Stimulated activated effector memory CD8-positive, alpha-beta T cell treated with anti-CD3 and anti-CD28 coated beads, Interleukin-12 subunit alpha, Interleukin-12 subunit beta, amount 100 ng/mL, for 72 hours (primary cell): ENCODE measurements at regions not wholly inside any gene's neighbourhood (a gene's known extent, or its start where the extent isn't known, plus 50 kb on each side); places are given as distances from the start of the nearest gene placed in this dataset.

Experiments used
- ATAC-seq: fragments of 150-1000 bp; cut with Tn5 transposase; 2 replicates; pipeline ENCODE4 v1.10.0; 2021
- DNase-seq, 2 donors: peaks; one replicate each; pipeline ENCODE4 v3.0.0; 2021 to 2022; ENCODE audit warnings: low spot score in 2 of 2
- H3K27ac Mint-ChIP-seq: one replicate; pipeline ENCODE4 v1.8.0; 2022; ENCODE audit warnings: mild to moderate bottlenecking, mixed read lengths
- H3K36me3 Mint-ChIP-seq: one replicate; pipeline ENCODE4 v1.8.0; 2022; ENCODE audit warnings: mild to moderate bottlenecking, mixed read lengths
- H3K4me1 Mint-ChIP-seq: one replicate; pipeline ENCODE4 v1.8.0; 2022; ENCODE audit warnings: mixed read lengths
- H3K4me3 Mint-ChIP-seq: one replicate; pipeline ENCODE4 v1.8.0; 2022; ENCODE audit warnings: mild to moderate bottlenecking, mixed read lengths
- H3K9me3 Mint-ChIP-seq: one replicate; pipeline ENCODE4 v1.8.0; 2022; ENCODE audit warnings: mixed read lengths

- Mint-ChIP-seq H3K4me3 (no peak overlapping the region), H3K36me3 (no peaks in the 10 kb centered on the region), H3K27ac (no peak overlapping the region), H3K9me3 (no peaks in the 10 kb centered on the region), H3K4me1 (no peaks in the 10 kb centered on the region)
- DNase-seq (no peak), ATAC-seq (no peak)
Measured at GRCh38 chr6:96682017-96682416, 119.1 kb downstream of the FHL5 start.

- ATAC-seq: no peak
- no peaks in the 10 kb centered on the region for H3K4me1 Mint-ChIP-seq
- H3K36me3 Mint-ChIP-seq: no peaks in the 10 kb centered on the region
- H3K4me3 Mint-ChIP-seq: no peak overlapping the region
- H3K27ac Mint-ChIP-seq: no peak overlapping the region
- no peaks in the 10 kb centered on the region for H3K9me3 Mint-ChIP-seq
- no peak for DNase-seq
Measured at GRCh38 chr6:96675597-96675996, 112.7 kb downstream of the FHL5 start.
